SK-N-SH treated with all-trans-retinoic acid at 6 μM for 48 hours (cell line): ENCODE measurements at regions not wholly inside any gene's neighbourhood (a gene's known extent, or its start where the extent isn't known, plus 50 kb on each side); places are given as distances from the start of the nearest gene placed in this dataset.

Source experiments
- ARNTL ChIP-seq: fragments of 450-650 bp; formaldehyde crosslinking; IDR thresholded peaks from 2 replicates; pipeline ENCODE4 v1.5.0; 2020; ENCODE audit warnings: low read depth, mild to moderate bottlenecking, moderate library complexity, borderline replicate concordance
- ESRRG ChIP-seq: fragments of 250-450 bp; sonication (Bioruptor Pico); IDR thresholded peaks from 2 replicates; pipeline ENCODE4 v1.6.1; 2021; ENCODE audit warnings: mild to moderate bottlenecking
- GLIS3 ChIP-seq: fragments of 250-450 bp; sonication (Bioruptor Pico); IDR thresholded peaks from 2 replicates; pipeline ENCODE4 v1.5.0; 2020; ENCODE audit warnings: mild to moderate bottlenecking, moderate library complexity
- ISL1 ChIP-seq: fragments of 250-450 bp; sonication (Bioruptor Pico); IDR thresholded peaks from 2 replicates; pipeline ENCODE4 v2.1.2; 2022; ENCODE audit warnings: mild to moderate bottlenecking, moderate library complexity
- TCF4 ChIP-seq: fragments of 250-450 bp; sonication (Bioruptor Pico); IDR thresholded peaks from 2 replicates; pipeline ENCODE4 v1.8.0; 2021; ENCODE audit warnings: mild to moderate bottlenecking, moderate library complexity, borderline replicate concordance
- TOX ChIP-seq: fragments of 250-450 bp; sonication (Bioruptor Pico); IDR thresholded peaks from 2 replicates; pipeline ENCODE4 v1.8.0; 2021; ENCODE audit warnings: mild to moderate bottlenecking, moderate library complexity, borderline replicate concordance
- ZC3H10 ChIP-seq: fragments of 250-450 bp; sonication (Bioruptor Pico); IDR thresholded peaks from 2 replicates; pipeline ENCODE4 v1.5.1; 2021; ENCODE audit warnings: mild to moderate bottlenecking, moderate library complexity
- ZFP3 ChIP-seq: fragments of 250-450 bp; sonication (Bioruptor Pico); IDR thresholded peaks from 2 replicates; pipeline ENCODE4 v1.5.0; 2020; ENCODE audit warnings: mild to moderate bottlenecking, moderate library complexity
- ZNF70 ChIP-seq: fragments of 450-650 bp; formaldehyde crosslinking; IDR thresholded peaks from 2 replicates; pipeline ENCODE4 v1.5.0; 2020; ENCODE audit warnings: mild to moderate bottlenecking, moderate library complexity
- TF ChIP-seq, protein P1 (sequence below): fragments of 250-450 bp; sonication (Bioruptor Pico); IDR thresholded peaks from 2 replicates; pipeline ENCODE4 v1.8.0; 2020; ENCODE audit warnings: mild to moderate bottlenecking, moderate library complexity, borderline replicate concordance
- TF ChIP-seq, protein P2 (sequence below): fragments of 250-450 bp; sonication (Bioruptor Pico); IDR thresholded peaks from 2 replicates; pipeline ENCODE4 v1.5.1; 2020; ENCODE audit warnings: low read depth, mild to moderate bottlenecking, moderate library complexity
- TF ChIP-seq, protein P3 (sequence below): fragments of 250-450 bp; sonication (Bioruptor Pico); IDR thresholded peaks from 2 replicates; pipeline ENCODE4 v1.8.0; 2021; ENCODE audit warnings: low read depth, mild to moderate bottlenecking, moderate library complexity, borderline replicate concordance

DNA sequence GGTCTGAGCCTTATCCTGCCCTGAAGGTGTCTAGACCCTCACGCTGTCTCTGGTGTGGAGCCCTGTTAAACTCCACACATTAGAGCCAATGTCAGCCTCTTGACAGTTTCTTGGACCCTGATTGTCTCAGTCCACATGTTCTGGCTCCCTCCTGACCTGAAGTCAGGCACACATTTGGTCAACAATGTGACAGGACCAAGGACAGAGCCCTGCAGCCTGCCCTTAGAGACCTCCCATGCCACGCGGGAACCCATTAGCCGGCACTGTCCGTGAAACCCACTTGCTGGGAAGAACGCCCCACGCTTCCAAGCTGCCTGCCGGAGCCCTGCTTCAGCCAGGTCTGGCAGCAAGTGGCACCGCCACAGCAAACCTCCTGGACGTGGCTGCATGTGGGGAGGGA, 162.7 kb upstream of the LINGO1 start:
- TF ChIP-seq GLIS3 (no peak), TCF4 (CRISPR knock-in tag) (no peak), TOX (CRISPR knock-in tag) (no peak), ESRRG (no peak), ARNTL (CRISPR knock-in tag) (no peak), ZFP3 (CRISPR knock-in tag) (no peak), ZNF70 (CRISPR knock-in tag) (no peak), ZC3H10 (CRISPR knock-in tag) (no peak), ISL1 (no peak)
- TF ChIP-seq, protein P1, sequence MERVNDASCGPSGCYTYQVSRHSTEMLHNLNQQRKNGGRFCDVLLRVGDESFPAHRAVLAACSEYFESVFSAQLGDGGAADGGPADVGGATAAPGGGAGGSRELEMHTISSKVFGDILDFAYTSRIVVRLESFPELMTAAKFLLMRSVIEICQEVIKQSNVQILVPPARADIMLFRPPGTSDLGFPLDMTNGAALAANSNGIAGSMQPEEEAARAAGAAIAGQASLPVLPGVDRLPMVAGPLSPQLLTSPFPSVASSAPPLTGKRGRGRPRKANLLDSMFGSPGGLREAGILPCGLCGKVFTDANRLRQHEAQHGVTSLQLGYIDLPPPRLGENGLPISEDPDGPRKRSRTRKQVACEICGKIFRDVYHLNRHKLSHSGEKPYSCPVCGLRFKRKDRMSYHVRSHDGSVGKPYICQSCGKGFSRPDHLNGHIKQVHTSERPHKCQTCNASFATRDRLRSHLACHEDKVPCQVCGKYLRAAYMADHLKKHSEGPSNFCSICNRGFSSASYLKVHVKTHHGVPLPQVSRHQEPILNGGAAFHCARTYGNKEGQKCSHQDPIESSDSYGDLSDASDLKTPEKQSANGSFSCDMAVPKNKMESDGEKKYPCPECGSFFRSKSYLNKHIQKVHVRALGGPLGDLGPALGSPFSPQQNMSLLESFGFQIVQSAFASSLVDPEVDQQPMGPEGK (CRISPR knock-in tag): no peak
- TF ChIP-seq, protein P2, sequence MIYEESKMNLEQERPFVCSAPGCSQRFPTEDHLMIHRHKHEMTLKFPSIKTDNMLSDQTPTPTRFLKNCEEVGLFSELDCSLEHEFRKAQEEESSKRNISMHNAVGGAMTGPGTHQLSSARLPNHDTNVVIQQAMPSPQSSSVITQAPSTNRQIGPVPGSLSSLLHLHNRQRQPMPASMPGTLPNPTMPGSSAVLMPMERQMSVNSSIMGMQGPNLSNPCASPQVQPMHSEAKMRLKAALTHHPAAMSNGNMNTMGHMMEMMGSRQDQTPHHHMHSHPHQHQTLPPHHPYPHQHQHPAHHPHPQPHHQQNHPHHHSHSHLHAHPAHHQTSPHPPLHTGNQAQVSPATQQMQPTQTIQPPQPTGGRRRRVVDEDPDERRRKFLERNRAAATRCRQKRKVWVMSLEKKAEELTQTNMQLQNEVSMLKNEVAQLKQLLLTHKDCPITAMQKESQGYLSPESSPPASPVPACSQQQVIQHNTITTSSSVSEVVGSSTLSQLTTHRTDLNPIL (CRISPR knock-in tag): no peak
- TF ChIP-seq, protein P3, sequence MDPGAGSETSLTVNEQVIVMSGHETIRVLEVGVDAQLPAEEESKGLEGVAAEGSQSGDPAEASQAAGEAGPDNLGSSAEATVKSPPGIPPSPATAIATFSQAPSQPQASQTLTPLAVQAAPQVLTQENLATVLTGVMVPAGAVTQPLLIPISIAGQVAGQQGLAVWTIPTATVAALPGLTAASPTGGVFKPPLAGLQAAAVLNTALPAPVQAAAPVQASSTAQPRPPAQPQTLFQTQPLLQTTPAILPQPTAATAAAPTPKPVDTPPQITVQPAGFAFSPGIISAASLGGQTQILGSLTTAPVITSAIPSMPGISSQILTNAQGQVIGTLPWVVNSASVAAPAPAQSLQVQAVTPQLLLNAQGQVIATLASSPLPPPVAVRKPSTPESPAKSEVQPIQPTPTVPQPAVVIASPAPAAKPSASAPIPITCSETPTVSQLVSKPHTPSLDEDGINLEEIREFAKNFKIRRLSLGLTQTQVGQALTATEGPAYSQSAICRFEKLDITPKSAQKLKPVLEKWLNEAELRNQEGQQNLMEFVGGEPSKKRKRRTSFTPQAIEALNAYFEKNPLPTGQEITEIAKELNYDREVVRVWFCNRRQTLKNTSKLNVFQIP (CRISPR knock-in tag): no peak
